ENCODE measurements at regions not wholly inside any gene's neighbourhood (a gene's known extent, or its start where the extent isn't known, plus 50 kb on each side); places are given as distances from the start of the nearest gene placed in this dataset.
A peak's percentile ranks its signal among the peaks of the same experiment; 100 is the strongest.

DNA sequence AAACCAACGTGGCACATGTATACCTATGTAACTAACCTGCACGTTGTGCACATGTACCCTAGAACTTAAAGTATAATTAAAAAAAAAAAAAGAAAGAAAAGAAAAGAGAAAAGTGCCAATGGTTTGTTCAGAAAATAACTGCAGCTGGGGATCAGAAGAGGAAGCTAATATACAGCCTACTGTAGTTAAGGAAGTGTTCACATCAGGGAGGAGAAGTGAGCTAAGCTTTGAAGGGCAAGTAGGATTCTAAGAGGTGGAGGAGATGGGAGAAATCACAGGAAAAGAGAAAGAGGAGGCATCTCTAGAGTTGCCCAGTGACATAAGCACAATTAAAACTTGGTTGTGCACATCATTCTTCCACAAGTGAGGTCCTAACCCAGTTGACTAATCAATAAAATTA is 214.4 kb upstream of the DTNBP1 start:
- Mint-ChIP-seq H3K36me3 (no peaks in the 10 kb centered on the region), H3K9me3 (no peaks in the 10 kb centered on the region), H3K4me3 (no peak overlapping the region), H3K4me1 (ENCODE audit: unreplicated experiment) (peaks cover 38% of the 10 kb centered on the region), H3K27ac (no peak overlapping the region), H3K27me3 (no peaks in the 10 kb centered on the region)
- DNase-seq (ENCODE audit: extremely low spot score, unreplicated experiment): no peak
- no peak for TF ChIP-seq CTCF (conservative IDR thresholded peaks at IDR 0.05)

GRCh38 chr6:15876406-15876805 is 213.6 kb upstream of the DTNBP1 start:
- H3K4me3 Mint-ChIP-seq: no peak overlapping the region
- no peak for TF ChIP-seq CTCF (conservative IDR thresholded peaks at IDR 0.05)
- DNase-seq (ENCODE audit: extremely low spot score, unreplicated experiment): no peak
- H3K27ac Mint-ChIP-seq: peak overlapping the region; percentile 56
- H3K9me3 Mint-ChIP-seq: no peaks in the 10 kb centered on the region
- peaks cover 41% of the 10 kb centered on the region for H3K4me1 Mint-ChIP-seq (ENCODE audit: unreplicated experiment)
- no peaks in the 10 kb centered on the region for H3K27me3 Mint-ChIP-seq
- H3K36me3 Mint-ChIP-seq: no peaks in the 10 kb centered on the region

DNA sequence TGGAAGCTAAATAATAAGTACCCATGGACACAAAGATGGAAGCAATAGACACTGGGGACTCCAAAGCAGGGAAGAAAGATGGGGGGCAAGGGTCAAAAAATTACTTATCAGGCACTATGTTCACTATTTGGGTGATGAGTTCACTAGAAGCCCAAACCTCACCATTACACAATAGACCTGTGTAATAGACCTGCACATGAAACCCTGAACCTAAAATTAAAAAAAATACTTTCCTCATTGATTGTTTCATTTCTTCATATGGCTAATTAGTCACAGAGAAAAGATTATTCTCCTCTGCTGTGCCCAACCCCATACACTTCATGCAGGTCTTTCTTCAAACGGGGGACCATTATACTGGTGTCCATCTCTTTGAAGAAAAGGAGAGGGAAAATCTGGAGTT is 213.0 kb upstream of the DTNBP1 start:
- no peak overlapping the region for H3K27ac Mint-ChIP-seq
- no peak for DNase-seq (ENCODE audit: extremely low spot score, unreplicated experiment)

GRCh38 chr6:15874821-15875220 is 212.0 kb upstream of the DTNBP1 start:
- Mint-ChIP-seq H3K27me3 (no peaks in the 10 kb centered on the region), H3K36me3 (no peaks in the 10 kb centered on the region), H3K4me1 (ENCODE audit: unreplicated experiment) (peaks cover 43% of the 10 kb centered on the region), H3K9me3 (no peaks in the 10 kb centered on the region), H3K27ac (peak overlapping the region; percentile 26), H3K4me3 (no peak overlapping the region)
- DNase-seq (ENCODE audit: extremely low spot score, unreplicated experiment): no peak
- TF ChIP-seq CTCF (conservative IDR thresholded peaks at IDR 0.05): no peak

More for the DNA sequence above, 213.0 kb upstream of the DTNBP1 start:
- H3K4me1 Mint-ChIP-seq (ENCODE audit: unreplicated experiment): peaks cover 41% of the 10 kb centered on the region
- H3K9me3 Mint-ChIP-seq: no peaks in the 10 kb centered on the region
- H3K27me3 Mint-ChIP-seq: no peaks in the 10 kb centered on the region
- no peaks in the 10 kb centered on the region for H3K36me3 Mint-ChIP-seq
- no peak overlapping the region for H3K4me3 Mint-ChIP-seq
- TF ChIP-seq CTCF (conservative IDR thresholded peaks at IDR 0.05): no peak

DNA sequence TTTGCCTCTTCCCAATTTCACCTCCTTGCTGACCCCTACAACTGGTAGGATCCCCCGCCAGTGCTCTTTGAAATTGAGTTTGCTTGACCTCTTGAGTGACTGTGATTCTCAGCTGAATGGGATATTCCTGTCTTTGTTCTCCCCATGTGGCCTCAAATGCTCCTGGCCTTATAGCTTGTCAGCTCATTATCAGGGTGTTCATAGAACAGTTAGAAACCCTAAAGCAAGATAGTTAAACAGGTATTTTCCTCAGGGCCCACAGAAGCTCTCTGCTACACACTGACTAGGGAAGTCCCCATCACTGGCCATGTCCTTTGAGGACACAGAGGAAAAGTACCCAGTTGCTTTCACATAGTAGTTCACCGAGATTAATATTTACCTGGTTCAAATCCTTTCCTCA is 211.5 kb upstream of the DTNBP1 start:
- H3K27me3 Mint-ChIP-seq: no peaks in the 10 kb centered on the region
- no peak for DNase-seq (ENCODE audit: extremely low spot score, unreplicated experiment)
- H3K27ac Mint-ChIP-seq: peak overlapping the region; percentile 26
- no peak overlapping the region for H3K4me3 Mint-ChIP-seq
- no peak for TF ChIP-seq CTCF (conservative IDR thresholded peaks at IDR 0.05)
- no peaks in the 10 kb centered on the region for H3K9me3 Mint-ChIP-seq
- no peaks in the 10 kb centered on the region for H3K36me3 Mint-ChIP-seq
- peaks cover 38% of the 10 kb centered on the region for H3K4me1 Mint-ChIP-seq (ENCODE audit: unreplicated experiment)
